CD14-positive monocyte (primary cell): ENCODE measurements at regions not wholly inside any gene's neighbourhood (a gene's known extent, or its start where the extent isn't known, plus 50 kb on each side); places are given as distances from the start of the nearest gene placed in this dataset.
"Not testable (repeated sequence)": the region's sequence is repeated elsewhere in the genome, so short reads cannot be mapped to it uniquely, and the experiment has no call there.

ENCODE experiments used
- DNase-seq, 3 donors: peaks; one replicate each; pipeline ENCODE4 v3.0.0-alpha.2; 2011 to 2022
- H2AFZ ChIP-seq: 2 replicates; pipeline ENCODE4 v1.6.0; 2012; ENCODE audit warnings: mild to moderate bottlenecking, low read depth, low read length, inconsistent platforms; ENCODE audit not compliant: insufficient read depth, poor library complexity, severe bottlenecking
- H3K27ac ChIP-seq, 2 donors: 1 replicate in 1 of 2; 2 replicates in 1 of 2; pipeline ENCODE4 v1.5.1; 2012 to 2013; ENCODE audit warnings: low read length in 2 of 2, control low read depth in 1 of 2, inconsistent platforms in 1 of 2, low read depth in 1 of 2, mild to moderate bottlenecking in 1 of 2
- H3K27me3 ChIP-seq, 2 donors: one replicate each; pipeline versions ENCODE4 v1.6.0 to v1.6.1; 2011 to 2013; ENCODE audit warnings: low read length in 2 of 2; ENCODE audit not compliant: control insufficient read depth in 2 of 2, insufficient read depth in 2 of 2
- H3K36me3 ChIP-seq, 2 donors: replicated peaks in 1 of 2; 1 replicate in 1 of 2; 2 replicates in 1 of 2; pipeline versions ENCODE4 v1.5.1 to v1.6.1; 2012 to 2013; ENCODE audit warnings: low read length in 2 of 2, control low read depth in 1 of 2, inconsistent platforms in 1 of 2, mild to moderate bottlenecking in 1 of 2; ENCODE audit not compliant: insufficient read depth in 2 of 2, control insufficient read depth in 1 of 2
- H3K4me1 ChIP-seq, 2 donors: 1 replicate in 1 of 2; 2 replicates in 1 of 2; pipeline versions ENCODE4 v1.5.1 to v1.6.1; 2012 to 2013; ENCODE audit warnings: low read length in 2 of 2, control low read depth in 1 of 2, inconsistent platforms in 1 of 2, mild to moderate bottlenecking in 1 of 2, moderate library complexity in 1 of 2; ENCODE audit not compliant: insufficient read depth in 2 of 2, control insufficient read depth in 1 of 2
- H3K4me2 ChIP-seq: replicated peaks from 2 replicates; pipeline ENCODE3; 2012; ENCODE audit warnings: low read length, moderate library complexity, mild to moderate bottlenecking; ENCODE audit not compliant: poor library complexity, severe bottlenecking; ENCODE audit errors: extremely low read depth
- H3K4me3 ChIP-seq, 3 experiments: fragments of 200-600 bp in 1 of 3; sonication (generic) in 1 of 3; replicated peaks in 1 of 3; 1 replicate in 2 of 3; 2 replicates in 1 of 3; pipeline ENCODE4 v1.5.1; 2011 to 2013; ENCODE audit warnings: low read length in 3 of 3, mild to moderate bottlenecking in 3 of 3, control low read depth in 2 of 3, low read depth in 2 of 3, inconsistent platforms in 1 of 3, moderate library complexity in 1 of 3
- H3K79me2 ChIP-seq: 2 replicates; pipeline ENCODE4 v1.6.0; 2012; ENCODE audit warnings: mild to moderate bottlenecking, control low read depth, inconsistent platforms, low read length, moderate library complexity; ENCODE audit not compliant: insufficient read depth
- H3K9ac ChIP-seq: 2 replicates; pipeline ENCODE4 v1.6.0; 2017; ENCODE audit warnings: low read length, mild to moderate bottlenecking; ENCODE audit not compliant: insufficient read depth, poor library complexity, severe bottlenecking
- H3K9me3 ChIP-seq, 2 donors: replicated peaks in 1 of 2; 1 replicate in 1 of 2; 2 replicates in 1 of 2; pipeline versions ENCODE4 v1.5.1 to v1.6.1; 2012 to 2013; ENCODE audit warnings: low read length in 2 of 2, control low read depth in 1 of 2; ENCODE audit not compliant: control insufficient read depth in 1 of 2, insufficient read depth in 1 of 2
- H4K20me1 ChIP-seq: 2 replicates; pipeline ENCODE4 v1.6.0; 2012; ENCODE audit warnings: mild to moderate bottlenecking, low read length, control low read depth, moderate library complexity; ENCODE audit not compliant: insufficient read depth
- H3K27ac Mint-ChIP-seq, 7 donors: one replicate each; pipeline ENCODE4 v1.8.0; 2020; ENCODE audit warnings: mild to moderate bottlenecking in 7 of 7, mixed read lengths in 7 of 7, moderate library complexity in 6 of 7, inconsistent platforms in 2 of 7
- H3K27me3 Mint-ChIP-seq, 3 donors: one replicate each; pipeline ENCODE4 v1.8.0; 2021 to 2022; ENCODE audit warnings: low read depth in 3 of 3, mild to moderate bottlenecking in 3 of 3, mixed read lengths in 3 of 3, moderate library complexity in 3 of 3, inconsistent platforms in 1 of 3
- H3K36me3 Mint-ChIP-seq, 2 donors: one replicate each; pipeline ENCODE4 v1.8.0; 2020; ENCODE audit warnings: mixed read lengths in 2 of 2, inconsistent platforms in 1 of 2, mild to moderate bottlenecking in 1 of 2
- H3K4me1 Mint-ChIP-seq: one replicate; pipeline ENCODE4 v1.8.0; 2020; ENCODE audit warnings: mild to moderate bottlenecking, mixed read lengths
- H3K4me3 Mint-ChIP-seq, 2 donors: one replicate each; pipeline ENCODE4 v1.8.0; 2020; ENCODE audit warnings: mild to moderate bottlenecking in 2 of 2, mixed read lengths in 2 of 2, moderate library complexity in 1 of 2
- H3K9me3 Mint-ChIP-seq, 7 donors: one replicate each; pipeline ENCODE4 v1.8.0; 2020 to 2022; ENCODE audit warnings: mixed read lengths in 7 of 7, mild to moderate bottlenecking in 6 of 7, moderate library complexity in 6 of 7, inconsistent platforms in 2 of 7
- WGBS: methylation state at CpG from one replicate; pipeline ENCODE4 v1.1.5; 2013; ENCODE audit warnings: missing lambda C conversion rate; ENCODE audit not compliant: insufficient coverage; 5-methylcytosine and 5-hydroxymethylcytosine counted together
- intact Hi-C, 2 donors: fragments of 100-400 bp; cut with micrococcal nuclease; formaldehyde crosslinking; loops; one replicate each; pipeline versions ENCODE4 v1.15.0 to v1.15.1; 2023
- TF ChIP-seq, protein P1 (sequence below): fragments of 200-600 bp; IDR thresholded peaks from one replicate; pipeline ENCODE4 v1.8.0; 2022; ENCODE audit warnings: antibody characterized with exemption, mild to moderate bottlenecking

DNA sequence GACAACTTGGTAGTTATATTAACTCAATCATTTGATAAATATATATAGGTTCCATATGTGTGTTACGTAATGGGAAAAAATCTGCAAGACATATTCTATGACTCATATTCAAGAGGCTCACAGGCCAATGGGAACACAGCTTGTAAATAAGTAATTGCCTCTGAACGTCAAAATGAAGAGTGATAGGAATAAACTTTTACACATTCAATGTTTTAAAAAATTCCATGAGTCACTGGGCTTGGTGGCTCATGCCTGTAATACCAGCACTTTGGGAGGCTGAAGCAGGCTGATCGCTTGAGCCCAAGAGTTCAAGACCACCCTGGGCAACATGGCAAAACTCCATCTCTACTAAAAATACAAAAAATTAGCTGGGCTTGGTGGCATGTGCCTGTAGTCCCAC, 209.4 kb upstream of the MCHR2 start:
- H3K27me3 ChIP-seq: peaks cover 0 to 2% of the 10 kb centered on the region in 2 donors
- H3K4me1 Mint-ChIP-seq: no peaks in the 10 kb centered on the region
- H3K9me3 ChIP-seq: no peaks in the 10 kb centered on the region
- no peak for DNase-seq
- no peaks in the 10 kb centered on the region for H3K4me1 ChIP-seq
- no peak overlapping the region for H3K4me3 ChIP-seq
- H3K4me3 Mint-ChIP-seq: no peak overlapping the region
- H2AFZ ChIP-seq: no peak overlapping the region
- H3K27ac ChIP-seq: no peak overlapping the region
- peaks cover 0 to 2% (median 2%) of the 10 kb centered on the region in 3 donors for H3K27me3 Mint-ChIP-seq
- no peak overlapping the region for H3K9ac ChIP-seq
- WGBS: no CpG with 5 or more reads among the region's 3 CpGs
- TF ChIP-seq, protein P1, sequence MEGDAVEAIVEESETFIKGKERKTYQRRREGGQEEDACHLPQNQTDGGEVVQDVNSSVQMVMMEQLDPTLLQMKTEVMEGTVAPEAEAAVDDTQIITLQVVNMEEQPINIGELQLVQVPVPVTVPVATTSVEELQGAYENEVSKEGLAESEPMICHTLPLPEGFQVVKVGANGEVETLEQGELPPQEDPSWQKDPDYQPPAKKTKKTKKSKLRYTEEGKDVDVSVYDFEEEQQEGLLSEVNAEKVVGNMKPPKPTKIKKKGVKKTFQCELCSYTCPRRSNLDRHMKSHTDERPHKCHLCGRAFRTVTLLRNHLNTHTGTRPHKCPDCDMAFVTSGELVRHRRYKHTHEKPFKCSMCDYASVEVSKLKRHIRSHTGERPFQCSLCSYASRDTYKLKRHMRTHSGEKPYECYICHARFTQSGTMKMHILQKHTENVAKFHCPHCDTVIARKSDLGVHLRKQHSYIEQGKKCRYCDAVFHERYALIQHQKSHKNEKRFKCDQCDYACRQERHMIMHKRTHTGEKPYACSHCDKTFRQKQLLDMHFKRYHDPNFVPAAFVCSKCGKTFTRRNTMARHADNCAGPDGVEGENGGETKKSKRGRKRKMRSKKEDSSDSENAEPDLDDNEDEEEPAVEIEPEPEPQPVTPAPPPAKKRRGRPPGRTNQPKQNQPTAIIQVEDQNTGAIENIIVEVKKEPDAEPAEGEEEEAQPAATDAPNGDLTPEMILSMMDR: no peak
- H3K36me3 ChIP-seq: no peaks in the 10 kb centered on the region
- H3K4me2 ChIP-seq: no peak overlapping the region
- no peaks in the 10 kb centered on the region for H3K36me3 Mint-ChIP-seq
- intact Hi-C loops: no loop called here
- H4K20me1 ChIP-seq: no peaks in the 10 kb centered on the region
- H3K79me2 ChIP-seq: no peaks in the 10 kb centered on the region
- no peak overlapping the region for H3K27ac Mint-ChIP-seq
- peaks cover 0 to 6% (median 2%) of the 10 kb centered on the region in 7 donors for H3K9me3 Mint-ChIP-seq

DNA sequence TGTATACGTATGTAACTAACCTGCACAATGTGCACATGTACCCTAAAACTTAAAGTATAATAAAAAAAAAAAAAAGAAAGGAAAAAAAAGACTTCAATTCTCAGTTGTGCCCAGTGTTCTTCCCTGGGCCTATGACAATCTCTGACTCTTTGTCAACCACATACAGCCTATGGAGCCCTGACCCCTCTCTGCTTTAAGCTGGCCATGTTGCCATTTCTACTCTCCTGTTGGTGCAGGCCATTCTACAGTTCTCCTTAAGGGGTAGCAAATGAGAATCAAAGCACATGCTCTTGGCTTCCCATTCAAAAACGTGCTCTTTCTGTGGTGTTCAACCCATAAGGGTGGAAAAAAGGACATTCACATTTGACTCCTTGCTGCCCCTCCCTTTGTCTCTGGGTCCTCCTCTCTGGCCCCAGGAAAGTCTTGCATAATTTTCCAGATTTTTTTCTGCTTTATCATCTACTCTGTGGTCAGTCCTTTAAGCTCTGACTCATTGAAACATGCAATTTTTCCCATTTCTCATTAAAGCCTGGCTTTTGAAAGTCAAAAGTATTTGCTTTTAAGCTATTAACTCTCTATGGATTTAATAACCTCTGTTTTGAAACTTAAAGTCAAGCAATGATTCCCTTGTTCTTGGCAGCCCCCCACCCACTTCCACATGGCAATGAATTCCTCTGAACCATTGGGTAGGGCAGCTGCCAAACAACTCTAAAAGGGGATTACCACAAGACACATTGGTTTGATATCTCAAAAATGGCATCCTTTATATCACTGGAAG, 208.6 kb upstream of the MCHR2 start:
- Histone ChIP-seq H3K9ac (no peak overlapping the region), H3K36me3 (no peaks in the 10 kb centered on the region), H3K79me2 (no peaks in the 10 kb centered on the region), H3K27ac (no peak overlapping the region), H3K4me1 (no peaks in the 10 kb centered on the region), H3K9me3 (no peaks in the 10 kb centered on the region), H3K4me2 (no peak overlapping the region), H3K27me3 (peaks cover 0 to 2% of the 10 kb centered on the region in 2 donors), H4K20me1 (no peaks in the 10 kb centered on the region), H2AFZ (no peak overlapping the region), H3K4me3 (no peak overlapping the region)
- TF ChIP-seq, protein P1: no peak
- H3K9me3 Mint-ChIP-seq: peaks cover 0 to 6% (median 2%) of the 10 kb centered on the region in 7 donors
- no CpG with 5 or more reads among the region's 2 CpGs for WGBS
- no peak for DNase-seq
- intact Hi-C loops: no loop called here
- peaks cover 0 to 2% (median 0%) of the 10 kb centered on the region in 3 donors for H3K27me3 Mint-ChIP-seq
- H3K36me3 Mint-ChIP-seq: no peaks in the 10 kb centered on the region
- no peak overlapping the region for H3K27ac Mint-ChIP-seq
- H3K4me3 Mint-ChIP-seq: no peak overlapping the region
- no peaks in the 10 kb centered on the region for H3K4me1 Mint-ChIP-seq

DNA sequence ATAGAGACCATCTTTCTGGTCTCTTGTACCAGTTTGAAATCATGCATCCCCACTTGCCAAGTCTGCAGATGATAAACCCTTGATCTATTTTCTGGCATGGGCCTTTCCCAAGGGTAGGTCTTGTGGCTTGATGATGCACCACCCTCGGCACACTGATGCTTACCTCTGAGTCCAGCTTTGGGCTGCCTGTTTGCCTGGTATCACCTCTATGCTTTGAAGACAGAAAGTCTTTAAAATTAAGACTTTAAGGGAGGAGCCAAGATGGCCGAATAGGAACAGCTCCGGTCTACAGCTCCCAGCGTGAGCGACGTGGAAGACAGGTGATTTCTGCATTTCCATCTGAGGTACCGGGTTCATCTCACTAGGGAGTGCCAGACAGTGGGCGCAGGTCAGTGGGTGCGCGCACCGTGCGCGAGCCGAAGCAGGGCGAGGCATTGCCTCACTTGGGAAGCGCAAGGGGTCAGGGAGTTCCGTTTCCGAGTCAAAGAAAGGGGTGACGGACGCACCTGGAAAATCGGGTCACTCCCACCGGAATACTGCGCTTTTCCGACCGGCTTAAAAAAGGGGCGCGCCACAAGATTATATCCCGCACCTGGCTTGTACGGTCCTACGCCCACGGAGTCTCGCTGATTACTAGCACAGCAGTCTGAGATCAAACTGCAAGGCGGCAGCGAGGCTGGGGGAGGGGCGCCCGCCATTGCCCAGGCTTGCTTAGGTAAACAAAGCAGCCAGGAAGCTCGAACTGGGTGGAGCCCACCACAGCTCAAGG, 202.4 kb upstream of the MCHR2 start:
- H4K20me1 ChIP-seq, H3K4me3 Mint-ChIP-seq, H3K9me3 Mint-ChIP-seq, H3K4me2 ChIP-seq, H3K9ac ChIP-seq, H3K27me3 Mint-ChIP-seq, H3K79me2 ChIP-seq, H3K4me3 ChIP-seq, DNase-seq, H3K27ac ChIP-seq, H3K27me3 ChIP-seq, H3K4me1 Mint-ChIP-seq, H3K36me3 ChIP-seq, intact Hi-C loops, H2AFZ ChIP-seq, H3K36me3 Mint-ChIP-seq, H3K4me1 ChIP-seq, H3K9me3 ChIP-seq, H3K27ac Mint-ChIP-seq: not testable (repeated sequence)
- over 99% methylated on average over 20 of the region's 37 CpGs for WGBS
